HEK293 (cell line): ENCODE measurements at regions not wholly inside any gene's neighbourhood (a gene's known extent, or its start where the extent isn't known, plus 50 kb on each side); places are given as distances from the start of the nearest gene placed in this dataset.

Source experiments
- CTCF ChIA-PET: fragments of 350-600 bp; formaldehyde crosslinking; extraction: SDS; loops from one replicate; lab custom pipeline; 2021; ENCODE audit warnings: antibody characterized with exemption; lab: Yijun Ruan, JAX
- POLR2A ChIA-PET: fragments of 300-600 bp; formaldehyde crosslinking; extraction: SDS; loops from one replicate; lab custom pipeline; 2020; ENCODE audit warnings: antibody characterized with exemption, inconsistent platforms; lab: Yijun Ruan, JAX
- H3K27ac ChIP-seq: fragments of 200-500 bp; sonication (Bioruptor generic); 2 replicates; pipeline ENCODE4 v1.5.1; 2014; ENCODE audit warnings: low read depth, low read length, control low read depth, inconsistent platforms; ENCODE audit errors: extremely low read depth
- H3K36me3 ChIP-seq, 2 experiments: fragments of 200-500 bp in 1 of 2; sonication (Bioruptor generic) in 1 of 2; 1 replicate in 1 of 2; 2 replicates in 1 of 2; pipeline ENCODE4 v1.5.1; 2014 to 2017; ENCODE audit warnings: inconsistent platforms in 2 of 2, low read length in 2 of 2; ENCODE audit not compliant: control insufficient read depth in 2 of 2, insufficient read depth in 1 of 2
- H3K4me1 ChIP-seq: fragments of 200-500 bp; sonication (Bioruptor generic); 2 replicates; pipeline ENCODE4 v1.5.1; 2014; ENCODE audit warnings: mild to moderate bottlenecking, low read length, inconsistent platforms; ENCODE audit not compliant: control insufficient read depth, insufficient read depth
- H3K4me3 ChIP-seq: 2 replicates; pipeline ENCODE4 v1.5.1; 2011; ENCODE audit warnings: low read depth, mild to moderate bottlenecking, control low read depth, low read length, moderate library complexity
- H3K9me3 ChIP-seq: fragments of 200-500 bp; sonication (Bioruptor generic); 2 replicates; pipeline ENCODE4 v1.5.1; 2014; ENCODE audit warnings: low read depth, low read length, inconsistent platforms; ENCODE audit not compliant: control insufficient read depth, insufficient read depth
- HOXA7 ChIP-seq: sonication (generic); formaldehyde crosslinking; IDR thresholded peaks from 2 replicates; pipeline ENCODE4 v1.8.1; 2022; ENCODE audit warnings: missing genetic modification reagents, borderline replicate concordance
- MYNN ChIP-seq: fragments of 450-650 bp; formaldehyde crosslinking; IDR thresholded peaks from 2 replicates; pipeline ENCODE4 v1.5.1; 2016; ENCODE audit warnings: missing biosample characterization, missing genetic modification characterization, borderline replicate concordance
- SETDB1 ChIP-seq: IDR thresholded peaks from one replicate; pipeline ENCODE4 v1.6.1; 2017; ENCODE audit warnings: mild to moderate bottlenecking, low read length, moderate library complexity, mixed read lengths; ENCODE audit not compliant: insufficient read length
- WT1 ChIP-seq: fragments of 450-650 bp; formaldehyde crosslinking; IDR thresholded peaks from 2 replicates; pipeline ENCODE4 v1.5.1; 2016; ENCODE audit warnings: missing biosample characterization, missing genetic modification characterization
- YY2 ChIP-seq: fragments of 450-650 bp; formaldehyde crosslinking; IDR thresholded peaks from 2 replicates; pipeline ENCODE4 v1.5.1; 2016; ENCODE audit warnings: missing biosample characterization, missing genetic modification characterization
- ZNF114 ChIP-seq: fragments of 450-650 bp; formaldehyde crosslinking; IDR thresholded peaks from 2 replicates; pipeline ENCODE4 v1.5.0; 2017; ENCODE audit warnings: missing biosample characterization, missing genetic modification characterization
- ZNF16 ChIP-seq: fragments of 450-650 bp; formaldehyde crosslinking; IDR thresholded peaks from 2 replicates; pipeline ENCODE4 v1.5.1; 2016; ENCODE audit warnings: low read depth, missing biosample characterization, missing genetic modification characterization
- ZNF223 ChIP-seq: fragments of 450-650 bp; formaldehyde crosslinking; IDR thresholded peaks from 2 replicates; pipeline ENCODE4 v1.5.1; 2016; ENCODE audit warnings: missing biosample characterization, missing genetic modification characterization
- ZNF311 ChIP-seq: fragments of 450-650 bp; formaldehyde crosslinking; IDR thresholded peaks from 2 replicates; pipeline ENCODE4 v1.5.1; 2017; ENCODE audit warnings: missing biosample characterization, missing genetic modification characterization, borderline replicate concordance
- ZNF324 ChIP-seq: fragments of 450-650 bp; formaldehyde crosslinking; IDR thresholded peaks from 2 replicates; pipeline ENCODE4 v1.5.1; 2016; ENCODE audit warnings: missing biosample characterization, missing genetic modification characterization
- ZNF366 ChIP-seq: fragments of 450-650 bp; formaldehyde crosslinking; conservative IDR thresholded peaks from 2 replicates; pipeline ENCODE4 v1.5.1; 2016; ENCODE audit warnings: missing biosample characterization, missing genetic modification characterization
- ZNF423 ChIP-seq: fragments of 450-650 bp; formaldehyde crosslinking; IDR thresholded peaks from 2 replicates; pipeline ENCODE4 v1.5.1; 2016; ENCODE audit warnings: missing biosample characterization, missing genetic modification characterization
- ZNF433 ChIP-seq: fragments of 450-650 bp; formaldehyde crosslinking; IDR thresholded peaks from 2 replicates; pipeline ENCODE4 v1.5.1; 2016; ENCODE audit warnings: missing biosample characterization, missing genetic modification characterization, low read depth
- ZNF596 ChIP-seq: fragments of 450-650 bp; IDR thresholded peaks from 2 replicates; pipeline ENCODE4 v1.5.0; 2018; ENCODE audit warnings: missing biosample characterization, mild to moderate bottlenecking, missing genetic modification characterization, moderate library complexity
- ZNF707 ChIP-seq: fragments of 450-650 bp; formaldehyde crosslinking; IDR thresholded peaks from 2 replicates; pipeline ENCODE4 v1.5.1; 2016; ENCODE audit warnings: missing biosample characterization, missing genetic modification characterization
- TF ChIP-seq, protein P1 (sequence below): fragments of 450-650 bp; formaldehyde crosslinking; IDR thresholded peaks from 2 replicates; pipeline ENCODE4 v1.5.1; 2016; ENCODE audit warnings: missing biosample characterization, missing genetic modification characterization
- TF ChIP-seq, protein P2 (sequence below): fragments of 450-650 bp; formaldehyde crosslinking; IDR thresholded peaks from 2 replicates; pipeline ENCODE4 v1.5.1; 2016; ENCODE audit warnings: missing biosample characterization, missing genetic modification characterization
- TF ChIP-seq, protein P3 (sequence below): fragments of 450-650 bp; formaldehyde crosslinking; IDR thresholded peaks from 2 replicates; pipeline ENCODE4 v1.5.1; 2016; ENCODE audit warnings: missing biosample characterization, missing genetic modification characterization
- TF ChIP-seq, protein P4 (sequence below): fragments of 450-650 bp; formaldehyde crosslinking; IDR thresholded peaks from 2 replicates; pipeline ENCODE4 v1.5.1; 2016; ENCODE audit warnings: missing biosample characterization, missing genetic modification characterization
- TF ChIP-seq, protein P5 (sequence below): fragments of 450-650 bp; formaldehyde crosslinking; IDR thresholded peaks from 2 replicates; pipeline ENCODE4 v1.5.1; 2016; ENCODE audit warnings: missing biosample characterization, missing genetic modification characterization

DNA sequence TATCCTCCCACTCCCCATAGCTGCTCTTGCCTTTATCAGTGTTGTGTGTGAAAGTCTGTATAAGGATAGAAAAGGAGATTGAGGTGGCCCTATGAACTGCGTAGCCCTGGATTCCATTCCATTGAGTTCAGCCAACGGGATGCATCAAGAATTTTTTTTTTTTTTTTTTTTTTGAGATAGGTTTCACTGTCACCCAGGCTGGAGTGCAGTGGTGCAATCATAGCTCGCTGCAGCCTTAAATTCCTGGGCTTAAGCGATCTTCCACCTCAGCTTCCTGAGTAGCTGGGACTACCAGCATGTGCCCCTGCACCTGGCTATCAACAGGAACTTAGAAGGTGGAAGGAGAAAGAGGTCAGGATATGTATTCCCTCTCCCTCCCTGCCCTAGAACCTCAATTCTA lies 187.2 kb upstream of the SPRY1 start:
- H3K4me1 ChIP-seq = no peaks in the 10 kb centered on the region
- H3K27ac ChIP-seq = no peak overlapping the region
- no peak for TF ChIP-seq ZNF366 (tag by site-specific recombination)
- TF ChIP-seq, protein P1, sequence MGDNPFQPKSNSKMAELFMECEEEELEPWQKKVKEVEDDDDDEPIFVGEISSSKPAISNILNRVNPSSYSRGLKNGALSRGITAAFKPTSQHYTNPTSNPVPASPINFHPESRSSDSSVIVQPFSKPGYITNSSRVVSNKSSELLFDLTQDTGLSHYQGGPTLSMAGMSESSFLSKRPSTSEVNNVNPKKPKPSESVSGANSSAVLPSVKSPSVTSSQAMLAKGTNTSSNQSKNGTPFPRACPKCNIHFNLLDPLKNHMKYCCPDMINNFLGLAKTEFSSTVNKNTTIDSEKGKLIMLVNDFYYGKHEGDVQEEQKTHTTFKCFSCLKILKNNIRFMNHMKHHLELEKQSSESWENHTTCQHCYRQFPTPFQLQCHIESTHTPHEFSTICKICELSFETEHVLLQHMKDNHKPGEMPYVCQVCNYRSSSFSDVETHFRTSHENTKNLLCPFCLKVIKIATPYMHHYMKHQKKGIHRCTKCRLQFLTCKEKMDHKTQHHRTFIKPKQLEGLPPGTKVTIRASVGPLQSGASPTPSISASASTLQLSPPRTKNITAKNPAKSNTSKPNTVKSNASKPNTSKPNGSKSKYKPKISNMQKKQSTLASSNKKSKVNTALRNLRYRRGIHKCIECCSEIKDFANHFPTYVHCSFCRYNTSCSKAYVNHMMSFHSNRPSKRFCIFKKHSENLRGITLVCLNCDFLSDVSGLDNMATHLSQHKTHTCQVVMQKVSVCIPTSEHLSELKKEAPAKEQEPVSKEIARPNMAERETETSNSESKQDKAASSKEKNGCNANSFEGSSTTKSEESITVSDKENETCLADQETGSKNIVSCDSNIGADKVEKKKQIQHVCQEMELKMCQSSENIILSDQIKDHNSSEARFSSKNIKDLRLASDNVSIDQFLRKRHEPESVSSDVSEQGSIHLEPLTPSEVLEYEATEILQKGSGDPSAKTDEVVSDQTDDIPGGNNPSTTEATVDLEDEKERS (tag by site-specific recombination) = no peak
- TF ChIP-seq ZNF707 (tag by site-specific recombination) = no peak
- no peak for TF ChIP-seq ZNF114 (tag by site-specific recombination)
- no peak for TF ChIP-seq ZNF324 (tag by site-specific recombination)
- no peak for TF ChIP-seq MYNN
- TF ChIP-seq ZNF16 (tag by site-specific recombination) = no peak
- TF ChIP-seq, protein P2, sequence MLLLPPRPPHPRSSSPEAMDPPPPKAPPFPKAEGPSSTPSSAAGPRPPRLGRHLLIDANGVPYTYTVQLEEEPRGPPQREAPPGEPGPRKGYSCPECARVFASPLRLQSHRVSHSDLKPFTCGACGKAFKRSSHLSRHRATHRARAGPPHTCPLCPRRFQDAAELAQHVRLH (tag by site-specific recombination) = no peak
- TF ChIP-seq, protein P3, sequence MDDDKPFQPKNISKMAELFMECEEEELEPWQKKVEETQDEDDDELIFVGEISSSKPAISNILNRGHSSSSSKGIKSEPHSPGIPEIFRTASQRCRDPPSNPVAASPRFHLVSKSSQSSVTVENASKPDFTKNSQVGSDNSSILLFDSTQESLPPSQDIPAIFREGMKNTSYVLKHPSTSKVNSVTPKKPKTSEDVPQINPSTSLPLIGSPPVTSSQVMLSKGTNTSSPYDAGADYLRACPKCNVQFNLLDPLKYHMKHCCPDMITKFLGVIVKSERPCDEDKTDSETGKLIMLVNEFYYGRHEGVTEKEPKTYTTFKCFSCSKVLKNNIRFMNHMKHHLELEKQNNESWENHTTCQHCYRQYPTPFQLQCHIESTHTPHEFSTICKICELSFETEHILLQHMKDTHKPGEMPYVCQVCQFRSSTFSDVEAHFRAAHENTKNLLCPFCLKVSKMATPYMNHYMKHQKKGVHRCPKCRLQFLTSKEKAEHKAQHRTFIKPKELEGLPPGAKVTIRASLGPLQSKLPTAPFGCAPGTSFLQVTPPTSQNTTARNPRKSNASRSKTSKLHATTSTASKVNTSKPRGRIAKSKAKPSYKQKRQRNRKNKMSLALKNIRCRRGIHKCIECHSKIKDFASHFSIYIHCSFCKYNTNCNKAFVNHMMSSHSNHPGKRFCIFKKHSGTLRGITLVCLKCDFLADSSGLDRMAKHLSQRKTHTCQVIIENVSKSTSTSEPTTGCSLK (tag by site-specific recombination) = no peak
- no peak for TF ChIP-seq ZNF596 (tag by site-specific recombination)
- no peak for TF ChIP-seq ZNF423 (tag by site-specific recombination)
- no peak for TF ChIP-seq HOXA7 (CRISPR knock-in tag)
- TF ChIP-seq, protein P4, sequence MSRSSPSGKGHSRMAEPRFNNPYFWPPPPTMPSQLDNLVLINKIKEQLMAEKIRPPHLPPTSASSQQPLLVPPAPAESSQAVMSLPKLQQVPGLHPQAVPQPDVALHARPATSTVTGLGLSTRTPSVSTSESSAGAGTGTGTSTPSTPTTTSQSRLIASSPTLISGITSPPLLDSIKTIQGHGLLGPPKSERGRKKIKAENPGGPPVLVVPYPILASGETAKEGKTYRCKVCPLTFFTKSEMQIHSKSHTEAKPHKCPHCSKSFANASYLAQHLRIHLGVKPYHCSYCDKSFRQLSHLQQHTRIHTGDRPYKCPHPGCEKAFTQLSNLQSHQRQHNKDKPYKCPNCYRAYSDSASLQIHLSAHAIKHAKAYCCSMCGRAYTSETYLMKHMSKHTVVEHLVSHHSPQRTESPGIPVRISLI = no peak
- no peak for TF ChIP-seq ZNF223 (tag by site-specific recombination)
- TF ChIP-seq ZNF433 (tag by site-specific recombination) = no peak
- no peak for TF ChIP-seq SETDB1
- TF ChIP-seq WT1 (tag by site-specific recombination) = no peak
- no peak for TF ChIP-seq YY2 (tag by site-specific recombination)
- TF ChIP-seq, protein P5, sequence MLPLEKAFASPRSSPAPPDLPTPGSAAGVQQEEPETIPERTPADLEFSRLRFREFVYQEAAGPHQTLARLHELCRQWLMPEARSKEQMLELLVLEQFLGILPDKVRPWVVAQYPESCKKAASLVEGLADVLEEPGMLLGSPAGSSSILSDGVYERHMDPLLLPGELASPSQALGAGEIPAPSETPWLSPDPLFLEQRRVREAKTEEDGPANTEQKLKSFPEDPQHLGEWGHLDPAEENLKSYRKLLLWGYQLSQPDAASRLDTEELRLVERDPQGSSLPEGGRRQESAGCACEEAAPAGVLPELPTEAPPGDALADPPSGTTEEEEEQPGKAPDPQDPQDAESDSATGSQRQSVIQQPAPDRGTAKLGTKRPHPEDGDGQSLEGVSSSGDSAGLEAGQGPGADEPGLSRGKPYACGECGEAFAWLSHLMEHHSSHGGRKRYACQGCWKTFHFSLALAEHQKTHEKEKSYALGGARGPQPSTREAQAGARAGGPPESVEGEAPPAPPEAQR (tag by site-specific recombination) = no peak
- TF ChIP-seq ZNF311 (tag by site-specific recombination) = no peak
- ChIA-PET POLR2A (no interaction called here), CTCF (no interaction called here)
- no peaks in the 10 kb centered on the region for H3K9me3 ChIP-seq
- H3K36me3 ChIP-seq = no peaks in the 10 kb centered on the region
- H3K4me3 ChIP-seq = no peak overlapping the region
